DOHH2 (cell line): ENCODE measurements at regions not wholly inside any gene's neighbourhood (a gene's known extent, or its start where the extent isn't known, plus 50 kb on each side); places are given as distances from the start of the nearest gene placed in this dataset.

ENCODE experiments used
- H3F3A ChIP-seq: fragments of 200-600 bp; sonication (generic), shearing (Covaris generic); 2 replicates; pipeline ENCODE4 v1.6.0; 2016; ENCODE audit warnings: antibody characterized with exemption, mild to moderate bottlenecking; ENCODE audit not compliant: control insufficient read depth, insufficient read depth
- H3K27ac ChIP-seq: fragments of 200-600 bp; sonication (generic); 2 replicates; pipeline ENCODE4 v1.5.1; 2014; ENCODE audit warnings: low read depth, mild to moderate bottlenecking, low read length, moderate library complexity
- H3K27me3 ChIP-seq: fragments of 200-600 bp; sonication (generic); 2 replicates; pipeline ENCODE4 v1.6.1; 2014; ENCODE audit warnings: mild to moderate bottlenecking, low read length, mixed read lengths; ENCODE audit not compliant: control insufficient read depth
- H3K36me3 ChIP-seq: fragments of 200-600 bp; sonication (generic); 2 replicates; pipeline ENCODE4 v1.6.1; 2014; ENCODE audit warnings: mild to moderate bottlenecking, low read length, moderate library complexity, mixed read lengths; ENCODE audit not compliant: control insufficient read depth
- H3K4me1 ChIP-seq: fragments of 200-600 bp; sonication (generic); 2 replicates; pipeline ENCODE4 v1.6.1; 2014; ENCODE audit warnings: mild to moderate bottlenecking, low read length, mixed read lengths; ENCODE audit not compliant: control insufficient read depth
- H3K4me2 ChIP-seq: fragments of 200-600 bp; sonication (generic); 2 replicates; pipeline ENCODE4 v1.6.0; 2014; ENCODE audit warnings: mild to moderate bottlenecking, low read length, moderate library complexity
- H3K4me3 ChIP-seq: fragments of 200-600 bp; sonication (generic); 2 replicates; pipeline ENCODE4 v1.5.1; 2014; ENCODE audit warnings: mild to moderate bottlenecking, low read length, mixed read lengths
- H3K79me2 ChIP-seq: fragments of 200-600 bp; sonication (generic); 2 replicates; pipeline ENCODE4 v1.6.1; 2014; ENCODE audit warnings: mild to moderate bottlenecking, low read length, mixed read lengths; ENCODE audit not compliant: control insufficient read depth
- H3K9me2 ChIP-seq: fragments of 200-600 bp; sonication (generic); replicated peaks from 2 replicates; pipeline ENCODE4 v1.6.1; 2014; ENCODE audit warnings: mild to moderate bottlenecking, low read length, mixed read lengths; ENCODE audit not compliant: control insufficient read depth
- H3K9me3 ChIP-seq: fragments of 200-600 bp; sonication (generic); 2 replicates; pipeline ENCODE4 v1.6.1; 2014; ENCODE audit warnings: antibody characterized with exemption, low read length, mixed read lengths; ENCODE audit not compliant: control insufficient read depth, insufficient read depth
- H4K20me1 ChIP-seq: fragments of 200-600 bp; sonication (generic); 2 replicates; pipeline ENCODE4 v1.6.0; 2014; ENCODE audit warnings: low read depth, mild to moderate bottlenecking, antibody characterized with exemption, low read length, moderate library complexity; ENCODE audit not compliant: control insufficient read depth, insufficient read depth
- CTCF ChIP-seq: fragments of 200-600 bp; sonication (generic); IDR thresholded peaks from one replicate; pipeline ENCODE4 v1.5.1; 2014; ENCODE audit warnings: antibody characterized with exemption, mild to moderate bottlenecking, low read depth, low read length; ENCODE audit not compliant: poor library complexity, severe bottlenecking
- EZH2phosphoT487 ChIP-seq: fragments of 200-600 bp; sonication (generic); IDR thresholded peaks from 2 replicates; pipeline ENCODE4 v1.6.1; 2017; ENCODE audit warnings: borderline replicate concordance, mild to moderate bottlenecking, antibody characterized with exemption, low read length, moderate library complexity, mixed read lengths

GRCh38 chr13:50742353-50742752 lies 101.1 kb downstream of the DLEU7 start:
- Histone ChIP-seq H3K9me2 (no peaks in the 10 kb centered on the region), H3K4me1 (no peaks in the 10 kb centered on the region), H3K36me3 (no peaks in the 10 kb centered on the region), H3K27ac (no peak overlapping the region), H3K27me3 (no peaks in the 10 kb centered on the region), H3K4me2 (no peak overlapping the region), H4K20me1 (no peaks in the 10 kb centered on the region), H3K79me2 (no peaks in the 10 kb centered on the region), H3F3A (no peaks in the 10 kb centered on the region), H3K9me3 (no peaks in the 10 kb centered on the region), H3K4me3 (no peak overlapping the region)
- no peak for TF ChIP-seq EZH2phosphoT487
- no peak for TF ChIP-seq CTCF

GRCh38 chr13:50742968-50743367 lies 100.5 kb downstream of the DLEU7 start:
- Histone ChIP-seq H3K79me2 (no peaks in the 10 kb centered on the region), H3K36me3 (no peaks in the 10 kb centered on the region), H3K9me3 (no peaks in the 10 kb centered on the region), H3F3A (no peaks in the 10 kb centered on the region), H3K27ac (no peak overlapping the region), H3K27me3 (no peaks in the 10 kb centered on the region), H3K4me2 (no peak overlapping the region), H4K20me1 (no peaks in the 10 kb centered on the region), H3K9me2 (no peaks in the 10 kb centered on the region), H3K4me1 (no peaks in the 10 kb centered on the region), H3K4me3 (no peak overlapping the region)
- TF ChIP-seq CTCF (no peak), EZH2phosphoT487 (no peak)

- Histone ChIP-seq H3K9me2 (no peaks in the 10 kb centered on the region), H4K20me1 (no peaks in the 10 kb centered on the region), H3K4me3 (no peak overlapping the region), H3F3A (no peaks in the 10 kb centered on the region), H3K4me2 (no peak overlapping the region), H3K79me2 (no peaks in the 10 kb centered on the region), H3K9me3 (no peaks in the 10 kb centered on the region), H3K27ac (no peak overlapping the region), H3K36me3 (no peaks in the 10 kb centered on the region), H3K27me3 (no peaks in the 10 kb centered on the region), H3K4me1 (no peaks in the 10 kb centered on the region)
- no peak for TF ChIP-seq CTCF
- no peak for TF ChIP-seq EZH2phosphoT487
Measured at GRCh38 chr13:50744116-50744660, 99.3 kb downstream of the DLEU7 start.
